HCT116 (cell line): ENCODE measurements at regions not wholly inside any gene's neighbourhood (a gene's known extent, or its start where the extent isn't known, plus 50 kb on each side); places are given as distances from the start of the nearest gene placed in this dataset.

ENCODE experiments used
- ATAC-seq: fragments of 200-7000 bp; cut with Tn5 transposase; 2 replicates; pipeline ENCODE4 v1.9.1; 2020; ENCODE audit warnings: mild to moderate bottlenecking, moderate library complexity
- BruUV-seq: library from RNA; stranded (reverse); fragments of 400-500 nt; replicated peaks from 2 replicates; lab custom pipeline; 2021; lab: Mats Ljungman, UMichigan
- CTCF ChIA-PET: fragments of 300-600 bp; sonication (Branson Sonifier 250); formaldehyde crosslinking; loops from one replicate; lab custom pipeline; 2021; ENCODE audit warnings: antibody characterized with exemption; lab: Charles Lee
- POLR2A ChIA-PET: fragments of 300-600, 350-600 bp; sonication (Branson Sonifier 250); formaldehyde crosslinking; loops from one replicate; lab custom pipeline; 2021; ENCODE audit warnings: antibody characterized with exemption; lab: Charles Lee
- RAD21 ChIA-PET, 2 experiments: fragments of 300-600 bp; sonication (Branson Sonifier 250); formaldehyde crosslinking; loops; one replicate each; lab custom pipeline; 2023; ENCODE audit warnings: low total read pairs in 2 of 2; ENCODE audit not compliant: uncharacterized antibody in 2 of 2, unreplicated experiment in 2 of 2, low non-redundant PET in 1 of 2; lab: Charles Lee
- DNase-seq: peaks from one replicate; pipeline ENCODE4 v3.0.0-alpha.2; 2010; ENCODE audit warnings: low read depth, low spot score
- H2AFZ ChIP-seq: fragments of 200-600 bp; shearing (Covaris generic), sonication (generic); 2 replicates; pipeline ENCODE4 v1.6.1; 2017; ENCODE audit warnings: low read depth, mixed run types, mixed read lengths, antibody characterized with exemption, low read length; ENCODE audit not compliant: poor library complexity, severe bottlenecking
- H3K27ac ChIP-seq: 2 replicates; pipeline ENCODE4 v1.5.1; 2012; ENCODE audit warnings: low read depth, low read length
- H3K27me3 ChIP-seq: fragments of 200-600 bp; sonication (generic); 2 replicates; pipeline ENCODE4 v1.6.1; 2016; ENCODE audit warnings: mixed run types, low read length, mixed read lengths; ENCODE audit not compliant: insufficient read depth
- H3K36me3 ChIP-seq, 2 experiments: fragments of 200-500 bp in 1 of 2; fragments of 200-600 bp in 1 of 2; sonication (Bioruptor generic) in 1 of 2; sonication (generic) in 1 of 2; 2 replicates each; pipeline versions ENCODE4 v1.5.1 to v1.6.1; 2014 to 2016; ENCODE audit warnings: low read length in 2 of 2, inconsistent platforms in 1 of 2, mixed read lengths in 1 of 2, mixed run types in 1 of 2; ENCODE audit not compliant: insufficient read depth in 2 of 2, control insufficient read depth in 1 of 2
- H3K4me1 ChIP-seq, 2 experiments: fragments of 200-600 bp in 1 of 2; sonication (generic) in 1 of 2; 2 replicates each; pipeline versions ENCODE4 v1.5.1 to v1.6.1; 2012 to 2017; ENCODE audit warnings: low read length in 2 of 2, inconsistent platforms in 1 of 2, mild to moderate bottlenecking in 1 of 2, mixed read lengths in 1 of 2, mixed run types in 1 of 2, moderate library complexity in 1 of 2; ENCODE audit not compliant: insufficient read depth in 2 of 2, control insufficient read depth in 1 of 2
- H3K4me2 ChIP-seq: fragments of 200-600 bp; sonication (generic); 2 replicates; pipeline ENCODE4 v1.6.1; 2017; ENCODE audit warnings: mixed run types, low read length, mixed read lengths
- H3K4me3 ChIP-seq, 2 experiments: fragments of 200-600 bp in 1 of 2; sonication (generic) in 1 of 2; replicated peaks in 1 of 2; 2 replicates each; pipeline ENCODE4 v1.5.1; 2011 to 2016; ENCODE audit warnings: low read length in 2 of 2, control low read depth in 1 of 2, low read depth in 1 of 2, mild to moderate bottlenecking in 1 of 2, mixed read lengths in 1 of 2, mixed run types in 1 of 2
- H3K79me2 ChIP-seq: fragments of 200-600 bp; sonication (generic); 2 replicates; pipeline ENCODE4 v1.6.1; 2017; ENCODE audit warnings: mild to moderate bottlenecking, mixed run types, low read length, moderate library complexity, mixed read lengths; ENCODE audit not compliant: insufficient read depth
- H3K9ac ChIP-seq: fragments of 200-600 bp; sonication (generic); 2 replicates; pipeline ENCODE4 v1.6.1; 2016; ENCODE audit warnings: low read length, mixed read lengths
- H3K9me2 ChIP-seq: fragments of 200-600 bp; sonication (generic), shearing (Covaris generic); 2 replicates; pipeline ENCODE4 v1.6.1; 2017; ENCODE audit warnings: mixed run types, mild to moderate bottlenecking, moderate library complexity; ENCODE audit not compliant: insufficient read depth
- H3K9me3 ChIP-seq, 2 experiments: fragments of 200-500 bp in 1 of 2; fragments of 200-600 bp in 1 of 2; sonication (Bioruptor generic) in 1 of 2; sonication (generic) in 1 of 2; 2 replicates each; pipeline ENCODE4 v1.6.1; 2014 to 2017; ENCODE audit warnings: low read length in 2 of 2, mixed read lengths in 2 of 2, inconsistent platforms in 1 of 2, low read depth in 1 of 2, mild to moderate bottlenecking in 1 of 2, mixed run types in 1 of 2, moderate library complexity in 1 of 2; ENCODE audit not compliant: control insufficient read depth in 1 of 2, insufficient read depth in 1 of 2
- H4K20me1 ChIP-seq: fragments of 200-600 bp; sonication (generic), shearing (Covaris generic); 2 replicates; pipeline ENCODE4 v1.6.1; 2017; ENCODE audit warnings: mixed run types, mild to moderate bottlenecking, moderate library complexity; ENCODE audit not compliant: insufficient read depth
- FOSL1 ChIP-seq: IDR thresholded peaks from 2 replicates; pipeline ENCODE4 v1.6.1; 2012; ENCODE audit warnings: low read depth
- JUND ChIP-seq: IDR thresholded peaks from 2 replicates; pipeline ENCODE4 v1.6.1; 2012
- YY1 ChIP-seq: IDR thresholded peaks from 2 replicates; pipeline ENCODE4 v1.6.1; 2011; ENCODE audit warnings: low read length, low read depth, moderate library complexity, mild to moderate bottlenecking; ENCODE audit not compliant: insufficient replicate concordance; ENCODE audit errors: extremely low read depth
- ZNF274 ChIP-seq: fragments of 200-500 bp; sonication (Bioruptor generic); IDR thresholded peaks from 2 replicates; pipeline ENCODE4 v1.6.1; 2014; ENCODE audit warnings: mild to moderate bottlenecking, low read depth, low read length, inconsistent platforms
- intact Hi-C: fragments of 100-400 bp; cut with micrococcal nuclease; formaldehyde crosslinking; loops from 2 replicates; pipeline ENCODE4 v1.10.0; 2022
- TF ChIP-seq, protein P1 (sequence below): IDR thresholded peaks from 2 replicates; pipeline ENCODE4 v1.6.1; 2011; ENCODE audit warnings: mild to moderate bottlenecking, low read length, moderate library complexity; ENCODE audit not compliant: insufficient replicate concordance; ENCODE audit errors: extremely low read depth

DNA sequence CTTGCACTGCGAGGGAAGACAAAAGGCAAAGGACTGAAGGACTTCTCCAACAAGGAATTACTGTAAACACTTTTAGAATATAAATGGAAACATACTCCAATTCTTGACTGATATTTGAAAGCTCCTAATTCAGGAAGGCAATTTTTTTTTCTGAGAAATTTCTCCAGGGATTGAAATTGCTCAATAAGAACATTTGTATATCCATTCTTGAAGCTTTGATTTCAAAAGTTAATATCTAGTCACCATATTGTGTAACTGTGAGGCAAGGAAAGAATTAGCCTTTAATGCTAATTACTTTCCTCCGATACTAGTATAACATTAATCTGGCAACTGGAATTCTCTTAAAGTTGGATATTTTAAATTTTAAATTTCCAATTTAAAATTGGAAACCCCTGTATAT is 188.4 kb upstream of the COL1A2 start (continued):
- TF ChIP-seq, protein P1, sequence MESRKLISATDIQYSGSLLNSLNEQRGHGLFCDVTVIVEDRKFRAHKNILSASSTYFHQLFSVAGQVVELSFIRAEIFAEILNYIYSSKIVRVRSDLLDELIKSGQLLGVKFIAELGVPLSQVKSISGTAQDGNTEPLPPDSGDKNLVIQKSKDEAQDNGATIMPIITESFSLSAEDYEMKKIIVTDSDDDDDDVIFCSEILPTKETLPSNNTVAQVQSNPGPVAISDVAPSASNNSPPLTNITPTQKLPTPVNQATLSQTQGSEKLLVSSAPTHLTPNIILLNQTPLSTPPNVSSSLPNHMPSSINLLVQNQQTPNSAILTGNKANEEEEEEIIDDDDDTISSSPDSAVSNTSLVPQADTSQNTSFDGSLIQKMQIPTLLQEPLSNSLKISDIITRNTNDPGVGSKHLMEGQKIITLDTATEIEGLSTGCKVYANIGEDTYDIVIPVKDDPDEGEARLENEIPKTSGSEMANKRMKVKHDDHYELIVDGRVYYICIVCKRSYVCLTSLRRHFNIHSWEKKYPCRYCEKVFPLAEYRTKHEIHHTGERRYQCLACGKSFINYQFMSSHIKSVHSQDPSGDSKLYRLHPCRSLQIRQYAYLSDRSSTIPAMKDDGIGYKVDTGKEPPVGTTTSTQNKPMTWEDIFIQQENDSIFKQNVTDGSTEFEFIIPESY = no peak
- TF ChIP-seq, all 23 proteins: peak for 0

DNA sequence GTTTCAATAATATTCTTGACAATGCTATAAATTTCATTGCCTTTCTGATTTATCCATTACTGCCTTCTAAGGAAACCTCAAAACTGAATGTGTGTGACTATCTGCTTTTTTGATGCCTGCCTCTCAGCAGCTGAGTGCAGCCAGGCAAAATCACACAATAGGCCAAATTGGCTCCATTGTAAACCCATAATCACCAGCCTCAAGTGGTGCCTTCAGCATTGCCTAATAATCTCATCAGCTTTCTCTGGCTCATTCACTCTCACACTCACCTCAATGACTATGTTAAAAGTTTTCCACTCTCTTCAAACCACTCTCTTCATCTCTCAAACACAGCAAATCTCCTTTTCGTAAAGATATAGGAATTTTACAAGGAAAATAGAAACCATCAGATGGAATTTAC is 182.5 kb upstream of the COL1A2 start:
- intact Hi-C loops = no loop called here
- H2AFZ ChIP-seq = no peak overlapping the region
- ChIA-PET CTCF (interaction anchor here (1.2 kb wide), 1 partner anchor 11 kb away, joined by 3 read pairs; no protein-coding TSS in a partner anchor), POLR2A (no interaction called here), RAD21 (no interaction called here)
- no peaks in the 10 kb centered on the region for H3K9me3 ChIP-seq
- H3K9ac ChIP-seq = no peak overlapping the region
- no peaks in the 10 kb centered on the region for H3K4me1 ChIP-seq
- BruUV-seq = no TSS peak
- no peak overlapping the region for H3K4me3 ChIP-seq
- ATAC-seq (no peak), DNase-seq (no peak)
- no peaks in the 10 kb centered on the region for H3K27me3 ChIP-seq
- H3K9me2 ChIP-seq = no peaks in the 10 kb centered on the region
- no peak overlapping the region for H3K27ac ChIP-seq
- no peak overlapping the region for H3K4me2 ChIP-seq
- TF ChIP-seq YY1 = no peak
- no peak for TF ChIP-seq ZNF274
- TF ChIP-seq, protein P1 = no peak
- no peak for TF ChIP-seq FOSL1
- TF ChIP-seq JUND = no peak
- no peaks in the 10 kb centered on the region for H3K79me2 ChIP-seq
- no peaks in the 10 kb centered on the region for H4K20me1 ChIP-seq
- H3K36me3 ChIP-seq = no peaks in the 10 kb centered on the region
